ENCODE measurements at regions not wholly inside any gene's neighbourhood (a gene's known extent, or its start where the extent isn't known, plus 50 kb on each side); places are given as distances from the start of the nearest gene placed in this dataset.

DNA sequence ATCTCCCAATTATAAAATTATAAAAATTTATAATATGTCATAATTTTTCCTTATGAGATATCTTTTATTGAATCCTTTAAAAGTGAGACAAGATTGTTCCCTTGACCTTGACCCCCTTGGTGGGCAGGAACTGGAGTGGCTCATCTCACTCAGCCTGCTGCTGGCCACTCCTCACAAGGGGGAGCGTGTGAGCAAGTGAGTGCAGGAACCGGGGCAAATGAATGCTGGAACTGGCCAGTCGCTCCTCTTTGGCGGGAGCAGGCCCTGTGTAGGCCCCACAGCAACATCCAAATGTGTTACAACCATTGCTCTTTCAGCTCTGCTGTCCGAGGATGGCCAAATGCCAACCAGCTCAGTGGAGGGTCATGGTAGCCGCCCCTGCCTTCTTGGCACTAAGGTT is 178.8 kb downstream of the ETNK1 start:
- TF ChIP-seq, protein P1, sequence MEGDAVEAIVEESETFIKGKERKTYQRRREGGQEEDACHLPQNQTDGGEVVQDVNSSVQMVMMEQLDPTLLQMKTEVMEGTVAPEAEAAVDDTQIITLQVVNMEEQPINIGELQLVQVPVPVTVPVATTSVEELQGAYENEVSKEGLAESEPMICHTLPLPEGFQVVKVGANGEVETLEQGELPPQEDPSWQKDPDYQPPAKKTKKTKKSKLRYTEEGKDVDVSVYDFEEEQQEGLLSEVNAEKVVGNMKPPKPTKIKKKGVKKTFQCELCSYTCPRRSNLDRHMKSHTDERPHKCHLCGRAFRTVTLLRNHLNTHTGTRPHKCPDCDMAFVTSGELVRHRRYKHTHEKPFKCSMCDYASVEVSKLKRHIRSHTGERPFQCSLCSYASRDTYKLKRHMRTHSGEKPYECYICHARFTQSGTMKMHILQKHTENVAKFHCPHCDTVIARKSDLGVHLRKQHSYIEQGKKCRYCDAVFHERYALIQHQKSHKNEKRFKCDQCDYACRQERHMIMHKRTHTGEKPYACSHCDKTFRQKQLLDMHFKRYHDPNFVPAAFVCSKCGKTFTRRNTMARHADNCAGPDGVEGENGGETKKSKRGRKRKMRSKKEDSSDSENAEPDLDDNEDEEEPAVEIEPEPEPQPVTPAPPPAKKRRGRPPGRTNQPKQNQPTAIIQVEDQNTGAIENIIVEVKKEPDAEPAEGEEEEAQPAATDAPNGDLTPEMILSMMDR (IDR thresholded peaks at IDR 0.05; ENCODE audit: low read depth, low read length, poor library complexity, severe bottlenecking), result no peak
- no peak for TF ChIP-seq EZH2phosphoT487 (IDR thresholded peaks at IDR 0.05; ENCODE audit: borderline replicate concordance, low read length)
- H3F3A ChIP-seq (ENCODE audit: control insufficient read depth, insufficient read depth), result no peaks in the 10 kb centered on the region

DNA sequence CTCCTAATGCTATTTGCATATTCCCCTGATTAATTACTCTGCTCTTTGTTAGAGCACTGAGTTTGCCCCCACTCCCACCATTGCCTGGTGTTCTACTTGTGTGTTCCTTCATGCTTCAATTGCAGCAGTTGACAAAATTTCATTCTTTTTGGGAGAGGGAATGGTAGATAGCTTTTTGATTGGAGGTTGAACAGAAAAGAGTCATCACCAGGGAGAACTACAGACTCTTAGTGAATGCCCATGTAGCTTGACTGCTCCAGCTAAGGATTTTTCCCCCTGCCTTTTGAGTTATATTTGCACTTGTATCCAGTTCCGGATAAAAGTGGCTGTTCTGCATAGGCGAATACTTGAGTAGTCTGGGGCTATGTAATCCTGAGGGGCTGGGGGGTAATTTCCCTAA is 183.9 kb downstream of the ETNK1 start:
- no peaks in the 10 kb centered on the region for H3K27me3 ChIP-seq (ENCODE audit: control insufficient read depth, low read length)
- no peaks in the 10 kb centered on the region for H3K79me2 ChIP-seq (ENCODE audit: control insufficient read depth, low read length)
- no peak overlapping the region for H3K4me2 ChIP-seq (ENCODE audit: low read length)
- no peaks in the 10 kb centered on the region for H3K9me3 ChIP-seq (ENCODE audit: control insufficient read depth, insufficient read depth, low read length)
- no peaks in the 10 kb centered on the region for H3K4me1 ChIP-seq (ENCODE audit: control insufficient read depth, low read length)
- H3K36me3 ChIP-seq (ENCODE audit: control insufficient read depth, low read length), result no peaks in the 10 kb centered on the region
- no peak overlapping the region for H3K4me3 ChIP-seq (ENCODE audit: low read length)
- H3K27ac ChIP-seq (ENCODE audit: low read depth, low read length), result no peak overlapping the region
- no peak for TF ChIP-seq EZH2phosphoT487 (IDR thresholded peaks at IDR 0.05; ENCODE audit: borderline replicate concordance, low read length)
- TF ChIP-seq, protein P1 (IDR thresholded peaks at IDR 0.05; ENCODE audit: low read depth, low read length, poor library complexity, severe bottlenecking), result no peak
- H3K9me2 ChIP-seq (replicated peaks; ENCODE audit: control insufficient read depth, low read length), result no peaks in the 10 kb centered on the region
- no peaks in the 10 kb centered on the region for H4K20me1 ChIP-seq (ENCODE audit: control insufficient read depth, insufficient read depth, low read depth, low read length)
- H3F3A ChIP-seq (ENCODE audit: control insufficient read depth, insufficient read depth), result no peaks in the 10 kb centered on the region

More for the DNA sequence above, 178.8 kb downstream of the ETNK1 start:
- H4K20me1 ChIP-seq (ENCODE audit: control insufficient read depth, insufficient read depth, low read depth, low read length), result no peaks in the 10 kb centered on the region
- no peaks in the 10 kb centered on the region for H3K36me3 ChIP-seq (ENCODE audit: control insufficient read depth, low read length)
- no peak overlapping the region for H3K4me2 ChIP-seq (ENCODE audit: low read length)
- no peaks in the 10 kb centered on the region for H3K79me2 ChIP-seq (ENCODE audit: control insufficient read depth, low read length)
- H3K4me3 ChIP-seq (ENCODE audit: low read length), result no peak overlapping the region
- H3K9me2 ChIP-seq (replicated peaks; ENCODE audit: control insufficient read depth, low read length), result no peaks in the 10 kb centered on the region
- no peak overlapping the region for H3K27ac ChIP-seq (ENCODE audit: low read depth, low read length)
- no peaks in the 10 kb centered on the region for H3K4me1 ChIP-seq (ENCODE audit: control insufficient read depth, low read length)
- H3K9me3 ChIP-seq (ENCODE audit: control insufficient read depth, insufficient read depth, low read length), result no peaks in the 10 kb centered on the region
- no peaks in the 10 kb centered on the region for H3K27me3 ChIP-seq (ENCODE audit: control insufficient read depth, low read length)

DNA sequence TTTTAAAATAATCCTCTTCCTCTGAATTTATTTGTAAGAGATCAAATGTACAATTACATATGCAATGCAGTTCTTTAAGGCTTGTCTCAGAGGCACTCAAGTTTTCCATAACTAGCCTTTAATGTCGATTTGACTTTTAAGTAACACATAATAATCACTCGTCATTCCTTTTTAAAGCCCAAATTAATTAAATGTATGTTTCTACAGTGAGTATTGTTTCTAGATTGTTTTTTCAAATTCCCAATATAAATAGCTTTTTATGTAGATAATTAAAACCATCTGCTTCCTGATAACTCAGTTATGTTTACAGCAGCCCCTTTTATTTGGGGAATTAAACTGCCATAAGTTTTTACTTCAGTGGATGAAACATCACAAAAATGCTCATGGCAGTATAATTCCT is 185.1 kb downstream of the ETNK1 start:
- no peaks in the 10 kb centered on the region for H3F3A ChIP-seq (ENCODE audit: control insufficient read depth, insufficient read depth)
- H3K79me2 ChIP-seq (ENCODE audit: control insufficient read depth, low read length), result no peaks in the 10 kb centered on the region
- H3K9me2 ChIP-seq (replicated peaks; ENCODE audit: control insufficient read depth, low read length), result no peaks in the 10 kb centered on the region
- H3K4me1 ChIP-seq (ENCODE audit: control insufficient read depth, low read length), result no peaks in the 10 kb centered on the region
- no peak overlapping the region for H3K4me2 ChIP-seq (ENCODE audit: low read length)
- no peak overlapping the region for H3K4me3 ChIP-seq (ENCODE audit: low read length)
- H3K27me3 ChIP-seq (ENCODE audit: control insufficient read depth, low read length), result no peaks in the 10 kb centered on the region
- H4K20me1 ChIP-seq (ENCODE audit: control insufficient read depth, insufficient read depth, low read depth, low read length), result no peaks in the 10 kb centered on the region
- no peak for TF ChIP-seq EZH2phosphoT487 (IDR thresholded peaks at IDR 0.05; ENCODE audit: borderline replicate concordance, low read length)
- no peaks in the 10 kb centered on the region for H3K36me3 ChIP-seq (ENCODE audit: control insufficient read depth, low read length)
- H3K9me3 ChIP-seq (ENCODE audit: control insufficient read depth, insufficient read depth, low read length), result no peaks in the 10 kb centered on the region
- H3K27ac ChIP-seq (ENCODE audit: low read depth, low read length), result no peak overlapping the region

DNA sequence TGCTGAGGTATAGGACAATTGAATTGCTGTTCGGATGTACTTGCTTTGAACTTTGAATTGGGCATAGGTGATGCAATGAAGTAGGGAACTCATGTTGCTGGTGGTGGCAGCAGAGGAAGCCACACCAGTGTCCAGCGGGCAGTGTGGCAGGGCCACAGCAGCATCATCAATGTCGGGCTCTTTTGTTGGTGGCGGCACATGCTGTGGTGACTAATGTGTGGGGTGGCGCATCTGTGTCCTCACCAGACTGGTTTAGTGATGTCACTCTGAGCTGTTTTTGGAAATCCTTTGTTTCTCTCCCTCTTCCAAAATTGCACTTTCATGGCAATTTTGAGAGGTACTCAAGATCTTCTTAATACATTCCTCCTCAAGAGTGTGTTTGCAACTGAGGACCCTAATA is 187.6 kb downstream of the ETNK1 start:
- no peak overlapping the region for H3K27ac ChIP-seq (ENCODE audit: low read depth, low read length)
- no peaks in the 10 kb centered on the region for H3K9me3 ChIP-seq (ENCODE audit: control insufficient read depth, insufficient read depth, low read length)
- no peak overlapping the region for H3K4me3 ChIP-seq (ENCODE audit: low read length)
- no peak overlapping the region for H3K4me2 ChIP-seq (ENCODE audit: low read length)
- no peaks in the 10 kb centered on the region for H3F3A ChIP-seq (ENCODE audit: control insufficient read depth, insufficient read depth)
- H3K4me1 ChIP-seq (ENCODE audit: control insufficient read depth, low read length), result no peaks in the 10 kb centered on the region
- no peaks in the 10 kb centered on the region for H3K27me3 ChIP-seq (ENCODE audit: control insufficient read depth, low read length)
- no peaks in the 10 kb centered on the region for H3K36me3 ChIP-seq (ENCODE audit: control insufficient read depth, low read length)
- TF ChIP-seq, protein P1 (IDR thresholded peaks at IDR 0.05; ENCODE audit: low read depth, low read length, poor library complexity, severe bottlenecking), result no peak
- no peak for TF ChIP-seq EZH2phosphoT487 (IDR thresholded peaks at IDR 0.05; ENCODE audit: borderline replicate concordance, low read length)
- no peaks in the 10 kb centered on the region for H3K79me2 ChIP-seq (ENCODE audit: control insufficient read depth, low read length)
- H4K20me1 ChIP-seq (ENCODE audit: control insufficient read depth, insufficient read depth, low read depth, low read length), result no peaks in the 10 kb centered on the region
- no peaks in the 10 kb centered on the region for H3K9me2 ChIP-seq (replicated peaks; ENCODE audit: control insufficient read depth, low read length)
